ENCODE measurements at regions not wholly inside any gene's neighbourhood (a gene's known extent, or its start where the extent isn't known, plus 50 kb on each side); places are given as distances from the start of the nearest gene placed in this dataset.

DNA sequence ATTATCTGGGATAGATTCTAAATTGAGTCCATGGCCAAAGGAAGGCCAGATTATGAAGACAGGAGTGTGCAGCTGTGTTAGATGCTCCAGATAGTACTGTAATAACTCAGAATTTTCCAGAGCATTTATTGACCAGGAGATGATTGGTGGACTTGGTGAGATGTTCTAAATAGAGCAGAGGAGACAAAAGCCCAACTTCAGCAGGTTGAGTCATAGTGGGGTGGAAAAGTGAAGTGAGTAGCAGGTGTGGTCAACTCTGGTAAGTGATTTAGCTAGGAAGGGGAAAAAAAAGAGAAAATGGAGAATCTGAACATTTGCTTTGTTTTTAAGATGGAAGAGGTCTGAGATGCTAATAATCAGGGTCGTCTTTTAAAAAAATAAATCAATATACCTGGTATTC lies 227.4 kb downstream of the TMEM200A start:
- TF ChIP-seq, protein P1, sequence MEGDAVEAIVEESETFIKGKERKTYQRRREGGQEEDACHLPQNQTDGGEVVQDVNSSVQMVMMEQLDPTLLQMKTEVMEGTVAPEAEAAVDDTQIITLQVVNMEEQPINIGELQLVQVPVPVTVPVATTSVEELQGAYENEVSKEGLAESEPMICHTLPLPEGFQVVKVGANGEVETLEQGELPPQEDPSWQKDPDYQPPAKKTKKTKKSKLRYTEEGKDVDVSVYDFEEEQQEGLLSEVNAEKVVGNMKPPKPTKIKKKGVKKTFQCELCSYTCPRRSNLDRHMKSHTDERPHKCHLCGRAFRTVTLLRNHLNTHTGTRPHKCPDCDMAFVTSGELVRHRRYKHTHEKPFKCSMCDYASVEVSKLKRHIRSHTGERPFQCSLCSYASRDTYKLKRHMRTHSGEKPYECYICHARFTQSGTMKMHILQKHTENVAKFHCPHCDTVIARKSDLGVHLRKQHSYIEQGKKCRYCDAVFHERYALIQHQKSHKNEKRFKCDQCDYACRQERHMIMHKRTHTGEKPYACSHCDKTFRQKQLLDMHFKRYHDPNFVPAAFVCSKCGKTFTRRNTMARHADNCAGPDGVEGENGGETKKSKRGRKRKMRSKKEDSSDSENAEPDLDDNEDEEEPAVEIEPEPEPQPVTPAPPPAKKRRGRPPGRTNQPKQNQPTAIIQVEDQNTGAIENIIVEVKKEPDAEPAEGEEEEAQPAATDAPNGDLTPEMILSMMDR (IDR thresholded peaks at IDR 0.05): no peak
- no peak for TF ChIP-seq POLR2A (IDR thresholded peaks at IDR 0.05)
